ENCODE measurements at regions not wholly inside any gene's neighbourhood (a gene's known extent, or its start where the extent isn't known, plus 50 kb on each side); places are given as distances from the start of the nearest gene placed in this dataset.

- H3K27ac Mint-ChIP-seq (ENCODE audit: low read depth, unreplicated experiment): no peak overlapping the region
These were observed 267.6 kb upstream of the IGF1R start for GRCh38 chr15:98380721-98381120.

DNA sequence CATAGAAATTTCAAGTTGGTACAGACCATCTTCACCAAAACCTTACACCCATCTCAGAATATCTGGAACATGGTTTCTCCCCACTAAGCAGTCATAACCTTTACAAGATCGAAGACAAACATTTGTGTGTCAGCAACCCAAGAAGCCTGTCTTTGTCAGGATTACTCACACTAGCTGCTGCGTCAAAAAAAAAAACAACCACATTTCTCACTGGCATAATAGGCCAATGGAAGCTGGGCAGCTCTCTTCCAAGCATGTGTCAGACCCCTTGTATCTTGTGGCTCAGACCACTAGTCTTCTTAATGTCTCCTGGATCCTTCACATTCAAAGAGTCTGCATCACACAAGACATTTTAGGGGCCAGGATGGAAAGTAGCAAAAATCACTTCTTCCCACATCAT is 266.9 kb upstream of the IGF1R start:
- H3K36me3 Mint-ChIP-seq (ENCODE audit: insufficient read depth, unreplicated experiment): no peaks in the 10 kb centered on the region

More at GRCh38 chr15:98380721-98381120, 267.6 kb upstream of the IGF1R start:
- intact Hi-C loops (cut with micrococcal nuclease): no loop called here
- no peak for TF ChIP-seq CTCF (IDR thresholded peaks at IDR 0.05; ENCODE audit: unreplicated experiment)
- Mint-ChIP-seq H3K4me3 (ENCODE audit: unreplicated experiment) (no peak overlapping the region), H3K4me1 (ENCODE audit: insufficient read depth, unreplicated experiment) (no peaks in the 10 kb centered on the region), H3K36me3 (ENCODE audit: insufficient read depth, unreplicated experiment) (no peaks in the 10 kb centered on the region), H3K27me3 (ENCODE audit: insufficient read depth, unreplicated experiment) (no peaks in the 10 kb centered on the region), H3K9me3 (ENCODE audit: unreplicated experiment) (no peaks in the 10 kb centered on the region)
- DNase-seq (ENCODE audit: unreplicated experiment): no peak
- CTCF ChIA-PET: interaction anchor here (1.7 kb wide), 1 partner anchor 10 kb away, joined by 4 read pairs; no protein-coding TSS in a partner anchor
- POLR2A ChIA-PET: no interaction called here
- BruUV-seq (replicated peaks): no TSS peak

GRCh38 chr15:98382139-98382538 is 266.2 kb upstream of the IGF1R start:
- Mint-ChIP-seq H3K4me3 (ENCODE audit: unreplicated experiment) (no peak overlapping the region), H3K4me1 (ENCODE audit: insufficient read depth, unreplicated experiment) (no peaks in the 10 kb centered on the region), H3K27ac (ENCODE audit: low read depth, unreplicated experiment) (no peak overlapping the region), H3K9me3 (ENCODE audit: unreplicated experiment) (no peaks in the 10 kb centered on the region), H3K27me3 (ENCODE audit: insufficient read depth, unreplicated experiment) (peaks cover 12% of the 10 kb centered on the region), H3K36me3 (ENCODE audit: insufficient read depth, unreplicated experiment) (no peaks in the 10 kb centered on the region)
- no TSS peak for BruUV-seq (replicated peaks)
- intact Hi-C loops (cut with micrococcal nuclease): no loop called here
- DNase-seq (ENCODE audit: unreplicated experiment): no peak
- POLR2A ChIA-PET: interaction anchor here (0.6 kb wide), 2 partner anchors 18 to 1347 kb away, joined by 3 read pairs; no protein-coding TSS in a partner anchor
- no peak for TF ChIP-seq CTCF (IDR thresholded peaks at IDR 0.05; ENCODE audit: unreplicated experiment)
- CTCF ChIA-PET: interaction anchor here (0.6 to 1.2 kb wide), 3 partner anchors 38 to 576 kb away, joined by 3 to 7 read pairs (median 3); no protein-coding TSS in a partner anchor

More for the DNA sequence above, 266.9 kb upstream of the IGF1R start:
- intact Hi-C loops (cut with micrococcal nuclease): no loop called here
- TF ChIP-seq CTCF (IDR thresholded peaks at IDR 0.05; ENCODE audit: unreplicated experiment): no peak
- H3K9me3 Mint-ChIP-seq (ENCODE audit: unreplicated experiment): no peaks in the 10 kb centered on the region
- no peak for DNase-seq (ENCODE audit: unreplicated experiment)
- ChIA-PET POLR2A (interaction anchor here (0.6 kb wide), 2 partner anchors 19 to 519 kb away, joined by 3 read pairs; no protein-coding TSS in a partner anchor), CTCF (interaction anchor here (0.6 to 1.7 kb wide), 4 partner anchors 11 to 577 kb away, joined by 3 to 7 read pairs (median 4); no protein-coding TSS in a partner anchor)
- H3K27ac Mint-ChIP-seq (ENCODE audit: low read depth, unreplicated experiment): no peak overlapping the region
- no peak overlapping the region for H3K4me3 Mint-ChIP-seq (ENCODE audit: unreplicated experiment)
- H3K27me3 Mint-ChIP-seq (ENCODE audit: insufficient read depth, unreplicated experiment): peaks cover 7% of the 10 kb centered on the region
- no peaks in the 10 kb centered on the region for H3K4me1 Mint-ChIP-seq (ENCODE audit: insufficient read depth, unreplicated experiment)
- no TSS peak for BruUV-seq (replicated peaks)

GRCh38 chr15:98383571-98383970 is 264.8 kb upstream of the IGF1R start:
- no peak for DNase-seq (ENCODE audit: unreplicated experiment)
- no peaks in the 10 kb centered on the region for H3K4me1 Mint-ChIP-seq (ENCODE audit: insufficient read depth, unreplicated experiment)
- H3K27me3 Mint-ChIP-seq (ENCODE audit: insufficient read depth, unreplicated experiment): peaks cover 12% of the 10 kb centered on the region
- intact Hi-C loops (cut with micrococcal nuclease): no loop called here
- no peak overlapping the region for H3K4me3 Mint-ChIP-seq (ENCODE audit: unreplicated experiment)
- no peak overlapping the region for H3K27ac Mint-ChIP-seq (ENCODE audit: low read depth, unreplicated experiment)
- H3K36me3 Mint-ChIP-seq (ENCODE audit: insufficient read depth, unreplicated experiment): no peaks in the 10 kb centered on the region
- TF ChIP-seq CTCF (IDR thresholded peaks at IDR 0.05; ENCODE audit: unreplicated experiment): no peak
- no TSS peak for BruUV-seq (replicated peaks)
- ChIA-PET CTCF (no interaction called here), POLR2A (no interaction called here)
- no peaks in the 10 kb centered on the region for H3K9me3 Mint-ChIP-seq (ENCODE audit: unreplicated experiment)
